MCF 10A (cell line): ENCODE measurements at regions not wholly inside any gene's neighbourhood (a gene's known extent, or its start where the extent isn't known, plus 50 kb on each side); places are given as distances from the start of the nearest gene placed in this dataset.

ENCODE experiments used
- BruUV-seq: library from RNA; stranded (reverse); fragments of 400-500 nt; replicated peaks from 2 replicates; lab custom pipeline; 2021; lab: Mats Ljungman, UMichigan
- CTCF ChIA-PET: fragments of 300-600 bp; sonication (Branson Sonifier 250); formaldehyde crosslinking; extraction: SDS; loops from one replicate; lab custom pipeline; 2021; ENCODE audit warnings: antibody characterized with exemption, inconsistent platforms; lab: Yijun Ruan, JAX
- POLR2A ChIA-PET: fragments of 300-600, 350-650 bp; sonication (Branson Sonifier 250); formaldehyde crosslinking; extraction: SDS; loops from one replicate; lab custom pipeline; 2020; ENCODE audit warnings: antibody characterized with exemption, inconsistent platforms; lab: Yijun Ruan, JAX
- DNase-seq: peaks from one replicate; pipeline ENCODE4 v3.0.0-alpha.2; 2018; ENCODE audit not compliant: unreplicated experiment
- H3K27ac Mint-ChIP-seq: one replicate; pipeline ENCODE4 v1.8.0; 2022; ENCODE audit warnings: mild to moderate bottlenecking, low read depth, mixed read lengths; ENCODE audit not compliant: unreplicated experiment
- H3K27me3 Mint-ChIP-seq: one replicate; pipeline ENCODE4 v1.8.0; 2022; ENCODE audit warnings: mixed read lengths; ENCODE audit not compliant: insufficient read depth, unreplicated experiment
- H3K36me3 Mint-ChIP-seq: one replicate; pipeline ENCODE4 v1.8.0; 2022; ENCODE audit warnings: mild to moderate bottlenecking, moderate library complexity, mixed read lengths; ENCODE audit not compliant: insufficient read depth, unreplicated experiment
- H3K4me1 Mint-ChIP-seq: one replicate; pipeline ENCODE4 v1.8.0; 2022; ENCODE audit warnings: mixed read lengths; ENCODE audit not compliant: insufficient read depth, unreplicated experiment
- H3K4me3 Mint-ChIP-seq: one replicate; pipeline ENCODE4 v1.8.0; 2022; ENCODE audit warnings: mild to moderate bottlenecking, moderate library complexity, mixed read lengths; ENCODE audit not compliant: unreplicated experiment
- H3K9me3 Mint-ChIP-seq: one replicate; pipeline ENCODE4 v1.8.0; 2022; ENCODE audit warnings: mixed read lengths; ENCODE audit not compliant: unreplicated experiment
- CTCF ChIP-seq: fragments of 200-600 bp; IDR thresholded peaks from one replicate; pipeline ENCODE4 v1.8.0; 2022; ENCODE audit warnings: antibody characterized with exemption, mild to moderate bottlenecking; ENCODE audit not compliant: unreplicated experiment
- intact Hi-C: fragments of 100-400 bp; cut with micrococcal nuclease; formaldehyde crosslinking; loops from 2 replicates; pipeline ENCODE4 v1.14.1; 2022

- H3K36me3 Mint-ChIP-seq: no peaks in the 10 kb centered on the region
- BruUV-seq: no TSS peak
- TF ChIP-seq CTCF: no peak
These were observed 80.4 kb downstream of the RFPL4B start for GRCh38 chr6:112427499-112427898.

GRCh38 chr6:112428477-112428876 lies 81.3 kb downstream of the RFPL4B start:
- Mint-ChIP-seq H3K4me3 (no peak overlapping the region), H3K4me1 (no peaks in the 10 kb centered on the region), H3K36me3 (no peaks in the 10 kb centered on the region), H3K27ac (no peak overlapping the region), H3K9me3 (peaks cover 8% of the 10 kb centered on the region), H3K27me3 (no peaks in the 10 kb centered on the region)
- no peak for DNase-seq
- ChIA-PET POLR2A (interaction anchor here (0.7 to 1.2 kb wide), 2 partner anchors 9 to 13 kb away, joined by 3 to 7 read pairs; no protein-coding TSS in a partner anchor), CTCF (interaction anchor here (0.7 to 1.8 kb wide), 3 partner anchors 10 to 1620 kb away, joined by 3 to 6 read pairs (median 3); no protein-coding TSS in a partner anchor)
- no TSS peak for BruUV-seq
- intact Hi-C loops: no loop called here
- TF ChIP-seq CTCF: no peak

More at GRCh38 chr6:112427499-112427898, 80.4 kb downstream of the RFPL4B start:
- no peak for DNase-seq
- CTCF ChIA-PET: interaction anchor here (0.9 to 1.8 kb wide), 2 partner anchors 11 to 16 kb away, joined by 3 to 6 read pairs; no protein-coding TSS in a partner anchor
- H3K27me3 Mint-ChIP-seq: no peaks in the 10 kb centered on the region
- intact Hi-C loops: no loop called here
- POLR2A ChIA-PET: interaction anchor here (0.5 to 1.0 kb wide), 3 partner anchors 17 to 256 kb away, joined by 3 read pairs; no protein-coding TSS in a partner anchor
- H3K9me3 Mint-ChIP-seq: peaks cover 8% of the 10 kb centered on the region
- H3K4me3 Mint-ChIP-seq: no peak overlapping the region
- H3K27ac Mint-ChIP-seq: no peak overlapping the region
- H3K4me1 Mint-ChIP-seq: no peaks in the 10 kb centered on the region

GRCh38 chr6:112429226-112429625 lies 82.1 kb downstream of the RFPL4B start:
- intact Hi-C loops: no loop called here
- no TSS peak for BruUV-seq
- no peak for TF ChIP-seq CTCF
- no peak overlapping the region for H3K27ac Mint-ChIP-seq
- H3K4me3 Mint-ChIP-seq: no peak overlapping the region
- no peaks in the 10 kb centered on the region for H3K4me1 Mint-ChIP-seq
- H3K9me3 Mint-ChIP-seq: peaks cover 8% of the 10 kb centered on the region
- CTCF ChIA-PET: interaction anchor here (1.2 to 1.8 kb wide), 2 partner anchors 14 to 15 kb away, joined by 3 to 6 read pairs; no protein-coding TSS in a partner anchor
- H3K36me3 Mint-ChIP-seq: no peaks in the 10 kb centered on the region
- POLR2A ChIA-PET: interaction anchor here (0.6 to 1.6 kb wide), 4 partner anchors 9 to 98 kb away, joined by 3 to 7 read pairs (median 4); no protein-coding TSS in a partner anchor
- H3K27me3 Mint-ChIP-seq: no peaks in the 10 kb centered on the region
- peak; percentile 10 for DNase-seq

- Mint-ChIP-seq H3K27ac (no peak overlapping the region), H3K9me3 (no peaks in the 10 kb centered on the region), H3K4me3 (no peak overlapping the region), H3K36me3 (no peaks in the 10 kb centered on the region), H3K4me1 (no peaks in the 10 kb centered on the region), H3K27me3 (no peaks in the 10 kb centered on the region)
- no peak for DNase-seq
- ChIA-PET CTCF (no interaction called here), POLR2A (interaction anchor here (1.0 kb wide), 1 partner anchor 9 kb away, joined by 3 read pairs; no protein-coding TSS in a partner anchor)
- BruUV-seq: no TSS peak
- intact Hi-C loops: no loop called here
- TF ChIP-seq CTCF: no peak
These were observed 84.7 kb downstream of the RFPL4B start for GRCh38 chr6:112431803-112432202.
